Stomach (tissue), 8 donors: ENCODE measurements at regions not wholly inside any gene's neighbourhood (a gene's known extent, or its start where the extent isn't known, plus 50 kb on each side); places are given as distances from the start of the nearest gene placed in this dataset.

Experiments
- DNase-seq, 2 donors: peaks; one replicate each; pipeline versions ENCODE4 v3.0.0 to v3.0.0-alpha.2; 2013 to 2019
- H3K27ac ChIP-seq, 5 donors: fragments of 200-600 bp in 4 of 5; sonication (generic) in 4 of 5; one replicate each; pipeline ENCODE4 v1.5.1; 2013 to 2019; ENCODE audit warnings: mild to moderate bottlenecking in 1 of 5, moderate library complexity in 1 of 5
- H3K27me3 ChIP-seq, 3 donors: fragments of 200-600 bp; sonication (generic); one replicate each; pipeline ENCODE4 v1.5.1; 2017 to 2019; ENCODE audit warnings: mixed run types in 1 of 3
- H3K36me3 ChIP-seq, 4 donors: fragments of 200-600 bp; sonication (generic); 1 replicate in 3 of 4; 2 replicates in 1 of 4; pipeline ENCODE4 v1.5.1; 2016 to 2019
- H3K4me1 ChIP-seq, 4 donors: fragments of 200-600 bp; sonication (generic); one replicate each; pipeline ENCODE4 v1.5.1; 2016 to 2019
- H3K4me3 ChIP-seq, 4 donors: fragments of 200-600 bp; sonication (generic) in 3 of 4; one replicate each; pipeline ENCODE4 v1.5.1; 2016 to 2019; ENCODE audit warnings: mild to moderate bottlenecking in 1 of 4
- H3K9me3 ChIP-seq, 4 donors: fragments of 200-600 bp; sonication (generic); one replicate each; pipeline ENCODE4 v1.5.1; 2016 to 2019
- POLR2A ChIP-seq, 4 donors: fragments of 450-650 bp; IDR thresholded peaks; one replicate each; pipeline ENCODE4 v1.6.1; 2016; ENCODE audit warnings: antibody characterized with exemption in 4 of 4, control low read depth in 2 of 4, mild to moderate bottlenecking in 1 of 4, moderate library complexity in 1 of 4
- POLR2AphosphoS5 ChIP-seq, 3 donors: sonication (generic); formaldehyde crosslinking; IDR thresholded peaks; one replicate each; pipeline ENCODE4 v1.6.1; 2016; ENCODE audit warnings: antibody characterized with exemption in 3 of 3
- WGBS, 5 donors: extraction: QIAGEN DNeasy Blood & Tissue Kit in 3 of 5; methylation state at CpG; one replicate each; pipeline versions ENCODE4 v1.1.5 to v1.1.7; 2013 to 2018; 5-methylcytosine and 5-hydroxymethylcytosine counted together
- intact Hi-C: fragments of 100-400 bp; cut with DNase I; formaldehyde crosslinking; loops from one replicate; pipeline ENCODE4 v1.15.1; 2023; ENCODE audit warnings: low total_unique reads
- TF ChIP-seq, protein P1 (sequence below), 7 experiments: fragments of 450-650 bp in 4 of 7; fragments of 200-600 bp in 3 of 7; sonication (generic) in 3 of 7; IDR thresholded peaks; one replicate each; pipeline ENCODE4 v1.5.1; 2016 to 2019; ENCODE audit warnings: antibody characterized with exemption in 7 of 7, control low read depth in 2 of 7, mild to moderate bottlenecking in 1 of 7
- donor health status: healthy with polysubstance abuse.
- donor health status: Bipolar disorder and iron deficiency.
- donor health status: healthy.

- intact Hi-C loops = loop anchor here (5.0 kb wide), 1 partner anchor 417 kb away; no protein-coding TSS in a partner anchor
Measured at GRCh38 chr2:24409700-24410556, 49.6 kb upstream of the ITSN2 start.

More at GRCh38 chr2:24409700-24410556, 49.6 kb upstream of the ITSN2 start:
- H3K36me3 ChIP-seq = no peaks in the 10 kb centered on the region
- H3K4me1 ChIP-seq = no peaks in the 10 kb centered on the region
- no peaks in the 10 kb centered on the region for H3K9me3 ChIP-seq
- H3K4me3 ChIP-seq = no peak overlapping the region
- DNase-seq = peak; percentile 34 to 88
- TF ChIP-seq, protein P1, sequence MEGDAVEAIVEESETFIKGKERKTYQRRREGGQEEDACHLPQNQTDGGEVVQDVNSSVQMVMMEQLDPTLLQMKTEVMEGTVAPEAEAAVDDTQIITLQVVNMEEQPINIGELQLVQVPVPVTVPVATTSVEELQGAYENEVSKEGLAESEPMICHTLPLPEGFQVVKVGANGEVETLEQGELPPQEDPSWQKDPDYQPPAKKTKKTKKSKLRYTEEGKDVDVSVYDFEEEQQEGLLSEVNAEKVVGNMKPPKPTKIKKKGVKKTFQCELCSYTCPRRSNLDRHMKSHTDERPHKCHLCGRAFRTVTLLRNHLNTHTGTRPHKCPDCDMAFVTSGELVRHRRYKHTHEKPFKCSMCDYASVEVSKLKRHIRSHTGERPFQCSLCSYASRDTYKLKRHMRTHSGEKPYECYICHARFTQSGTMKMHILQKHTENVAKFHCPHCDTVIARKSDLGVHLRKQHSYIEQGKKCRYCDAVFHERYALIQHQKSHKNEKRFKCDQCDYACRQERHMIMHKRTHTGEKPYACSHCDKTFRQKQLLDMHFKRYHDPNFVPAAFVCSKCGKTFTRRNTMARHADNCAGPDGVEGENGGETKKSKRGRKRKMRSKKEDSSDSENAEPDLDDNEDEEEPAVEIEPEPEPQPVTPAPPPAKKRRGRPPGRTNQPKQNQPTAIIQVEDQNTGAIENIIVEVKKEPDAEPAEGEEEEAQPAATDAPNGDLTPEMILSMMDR (IDR thresholded peaks at IDR 0.05) = peak in 5 of 7 experiments; percentile 29 to 85 (median 73)
- TF ChIP-seq POLR2AphosphoS5 (IDR thresholded peaks at IDR 0.05) (peak in 1 of 3 donors; percentile 19), POLR2A (IDR thresholded peaks at IDR 0.05) (no peak)
- no peak overlapping the region for H3K27ac ChIP-seq
- WGBS, 5 donors = 51 to 57% (median 55%) methylated on average over 13 of the region's 13 CpGs
- peaks cover 0 to 20% (median 5%) of the 10 kb centered on the region in 3 donors for H3K27me3 ChIP-seq
